GM19035 (cell line): ENCODE measurements at regions not wholly inside any gene's neighbourhood (a gene's known extent, or its start where the extent isn't known, plus 50 kb on each side); places are given as distances from the start of the nearest gene placed in this dataset.
"Not testable (repeated sequence)": the region's sequence is repeated elsewhere in the genome, so short reads cannot be mapped to it uniquely, and the experiment has no call there.

ENCODE experiments used
- ATAC-seq: cut with Tn5 transposase; IDR thresholded peaks from one replicate; pipeline ENCODE4 v1.9.1; 2021; ENCODE audit not compliant: unreplicated experiment

DNA sequence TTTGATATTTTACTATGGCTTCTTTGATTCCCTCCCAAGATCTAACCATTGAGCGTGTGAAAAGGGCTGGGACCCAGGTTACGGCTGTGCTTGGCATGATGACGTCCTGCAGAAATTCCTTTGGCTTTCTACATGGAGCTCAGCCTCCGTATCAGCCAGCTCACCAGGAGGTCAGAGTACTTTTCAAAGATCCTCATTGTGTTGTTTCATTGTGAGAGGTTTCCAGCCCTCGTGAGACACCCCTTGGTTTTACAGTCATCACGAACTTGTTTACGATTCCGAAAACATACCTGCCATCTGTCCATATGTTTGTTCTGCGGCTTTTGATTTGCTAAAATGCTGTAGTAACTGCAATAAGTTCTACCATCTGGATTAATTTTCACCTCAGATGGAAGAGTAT is 453.1 kb downstream of the TMEM121 start:
- no peak for ATAC-seq

DNA sequence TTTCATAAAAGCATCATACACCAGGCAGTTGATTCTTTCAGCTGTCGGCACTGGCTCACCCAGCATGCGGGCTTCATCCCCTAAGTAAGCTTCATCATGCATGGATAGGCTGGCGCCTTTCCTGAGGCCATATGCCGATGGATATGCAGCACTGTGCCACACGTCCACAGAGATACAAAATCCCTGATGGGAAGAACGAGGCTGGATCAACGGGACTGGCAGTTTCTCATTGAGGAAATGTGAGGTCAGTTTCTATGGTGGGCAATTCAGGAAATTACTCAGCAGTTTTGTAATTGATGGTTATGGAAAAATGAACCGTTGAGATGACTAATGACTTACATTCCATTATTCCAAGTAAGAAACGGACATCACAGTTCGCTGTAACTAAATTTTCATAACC is 453.8 kb downstream of the TMEM121 start:
- ATAC-seq = no peak

DNA sequence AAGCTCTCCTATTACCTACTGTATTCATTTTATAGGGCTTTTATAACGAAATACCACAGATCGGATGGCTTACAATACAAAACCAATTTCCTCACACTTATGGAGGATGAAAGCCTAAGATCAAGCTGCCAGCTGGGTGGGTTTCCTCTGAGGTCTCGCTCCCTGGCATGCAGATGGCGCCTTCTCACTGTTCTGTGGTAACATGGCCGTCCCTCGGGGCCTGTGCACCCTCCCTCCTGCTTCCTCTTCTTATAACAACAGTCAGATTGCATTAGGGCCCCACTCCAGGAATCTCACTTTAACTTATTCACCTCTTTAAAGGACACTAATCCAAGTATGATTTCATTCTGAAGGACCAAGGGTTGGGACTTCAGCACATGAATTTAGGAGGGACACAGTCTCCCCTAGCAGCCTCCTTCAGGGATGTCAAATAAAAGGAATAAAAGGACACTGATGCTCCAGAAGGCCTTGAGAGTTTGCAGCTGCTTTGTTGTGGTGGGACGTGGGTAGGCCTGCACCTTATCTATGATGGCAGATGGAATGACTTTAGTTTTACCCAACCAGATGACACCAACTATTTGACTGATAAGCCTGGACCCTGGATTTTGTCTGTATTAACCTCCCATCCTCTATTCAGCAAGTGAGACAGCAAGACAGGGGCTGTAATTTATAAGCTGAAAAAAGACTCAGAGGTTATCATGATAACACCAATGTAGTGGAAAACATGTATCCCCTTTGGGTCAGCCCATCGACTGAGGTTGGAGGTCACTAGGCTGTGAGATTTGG is 455.3 kb downstream of the TMEM121 start:
- not testable (repeated sequence) for ATAC-seq

DNA sequence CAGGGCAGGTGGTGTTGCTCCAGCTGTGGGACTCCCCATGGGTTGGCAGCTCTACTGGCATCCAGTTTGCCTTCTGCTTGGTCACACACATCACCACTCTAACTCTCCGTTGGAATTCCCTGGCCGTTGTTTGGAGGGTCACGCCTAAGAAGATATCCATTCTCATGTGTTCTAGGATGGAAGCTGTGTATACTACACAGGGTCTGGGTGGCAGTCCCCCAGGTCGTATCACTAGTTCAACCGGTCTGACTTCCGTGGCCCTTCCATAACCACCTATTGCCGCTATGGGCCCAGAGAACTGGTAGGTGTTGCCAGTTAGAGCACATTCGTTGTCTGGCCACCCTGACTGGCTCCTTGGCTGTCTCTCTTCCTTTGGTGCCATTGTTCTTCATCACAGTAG is 456.3 kb downstream of the TMEM121 start:
- no peak for ATAC-seq

DNA sequence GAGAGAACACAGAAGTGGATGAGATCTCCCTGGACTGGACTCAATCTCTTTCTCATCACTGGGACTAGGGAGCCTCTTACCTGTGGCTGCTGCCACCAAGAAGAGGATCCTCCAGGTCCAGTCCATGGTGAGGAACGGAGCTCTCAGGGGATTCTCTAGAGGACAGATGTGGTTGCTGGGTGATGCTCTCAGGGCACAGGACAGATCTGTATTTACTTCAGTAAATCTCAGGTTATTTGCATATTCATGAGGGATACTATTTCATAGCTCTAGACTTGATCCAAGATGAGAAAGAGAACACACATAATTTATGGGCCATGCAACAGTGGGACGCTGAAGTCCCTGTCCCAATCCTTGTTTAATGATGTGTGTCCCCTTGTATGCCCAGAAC is 460.5 kb downstream of the TMEM121 start:
- ATAC-seq = no peak

DNA sequence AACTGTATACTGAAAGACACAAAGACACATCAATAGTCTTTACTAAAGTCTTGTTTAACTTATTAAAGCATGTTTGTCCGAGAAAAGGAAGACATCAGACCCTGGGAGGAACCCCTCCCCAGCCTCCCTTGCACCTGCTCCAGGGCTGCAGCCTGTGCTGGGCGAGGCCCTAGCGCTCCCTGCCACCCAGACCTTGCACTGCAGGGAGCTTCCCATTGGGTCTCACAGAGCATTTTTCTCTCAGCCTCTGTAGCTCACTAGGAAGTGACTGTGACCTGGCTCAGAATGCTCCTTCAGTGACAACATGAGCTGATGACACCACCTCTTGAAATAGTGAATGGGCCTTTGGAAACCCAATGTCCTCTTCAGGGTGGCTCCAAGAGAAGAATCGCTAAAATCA is 461.2 kb downstream of the TMEM121 start:
- ATAC-seq = no peak

DNA sequence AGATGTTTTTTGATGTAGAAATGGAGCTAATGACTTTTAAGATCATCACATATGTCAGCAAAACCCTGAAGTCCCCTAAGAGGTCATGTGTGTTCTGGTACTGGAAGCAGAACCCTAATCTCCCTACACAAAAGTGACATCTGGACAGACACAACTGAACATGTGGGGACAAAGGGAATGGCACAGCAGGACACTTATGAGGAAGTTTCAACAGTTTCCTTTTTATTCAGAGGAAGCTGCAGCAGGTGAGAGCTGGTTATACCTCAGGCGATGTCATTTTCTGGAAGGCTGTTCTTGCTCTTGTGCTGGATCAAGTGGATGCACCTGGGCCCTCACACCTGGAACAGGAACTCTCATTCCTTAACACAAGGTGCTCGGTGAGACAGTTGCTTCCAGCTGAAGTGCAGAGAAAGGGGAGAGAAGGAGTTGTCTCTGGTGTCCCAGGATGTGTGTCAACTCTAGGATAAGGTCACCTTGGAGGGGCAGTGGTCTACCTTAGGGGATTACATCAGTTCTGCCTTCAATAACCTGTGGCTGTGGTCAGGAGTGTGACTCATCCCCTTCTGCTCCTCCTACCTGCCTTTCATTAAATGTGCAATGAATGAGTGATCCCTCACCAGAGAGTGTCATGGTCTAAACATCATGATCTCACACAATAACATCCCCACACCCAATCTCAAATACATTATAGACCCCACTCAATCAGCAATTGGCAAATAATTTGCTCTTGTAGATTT is 463.4 kb downstream of the TMEM121 start:
- no peak for ATAC-seq

DNA sequence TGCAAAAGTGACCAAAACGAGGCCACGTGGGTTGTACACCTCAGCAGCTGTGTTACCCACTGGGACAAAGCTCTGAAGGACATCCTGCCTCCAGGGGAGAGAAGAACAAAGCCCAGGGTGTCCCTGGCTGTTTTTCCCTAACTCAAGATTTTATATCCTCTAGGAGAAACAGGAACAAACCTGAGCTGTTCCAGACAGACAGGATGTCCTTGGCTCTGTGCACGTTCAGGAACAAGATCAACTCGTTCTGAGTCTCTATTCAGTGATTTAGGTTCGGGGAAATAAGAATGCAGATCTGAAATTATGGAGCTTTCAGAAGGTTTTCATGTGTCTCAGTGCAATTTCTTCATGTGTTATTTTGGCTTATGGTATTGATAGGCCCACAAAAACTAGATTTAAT is 465.3 kb downstream of the TMEM121 start:
- ATAC-seq = not testable (repeated sequence)

DNA sequence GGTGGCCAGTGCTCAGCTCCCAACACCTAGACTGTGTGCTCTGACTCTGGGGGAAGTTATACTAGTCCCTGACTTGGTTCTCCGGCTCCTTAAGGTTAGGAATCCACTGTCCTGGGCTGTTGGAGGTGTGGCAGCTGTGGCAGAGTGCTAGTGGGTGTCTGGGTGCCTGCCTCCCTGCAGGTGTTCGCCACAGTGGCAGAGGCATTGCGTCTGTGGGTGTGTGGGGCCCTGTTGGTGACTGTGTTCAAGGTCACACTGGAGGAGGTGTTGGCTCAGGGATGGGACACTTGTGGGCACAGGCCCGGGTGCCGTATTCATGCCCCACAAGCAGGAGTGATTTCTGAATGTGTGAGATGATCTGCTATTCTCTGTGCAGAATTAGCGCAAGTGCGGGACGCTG is 467.4 kb downstream of the TMEM121 start:
- ATAC-seq = no peak

DNA sequence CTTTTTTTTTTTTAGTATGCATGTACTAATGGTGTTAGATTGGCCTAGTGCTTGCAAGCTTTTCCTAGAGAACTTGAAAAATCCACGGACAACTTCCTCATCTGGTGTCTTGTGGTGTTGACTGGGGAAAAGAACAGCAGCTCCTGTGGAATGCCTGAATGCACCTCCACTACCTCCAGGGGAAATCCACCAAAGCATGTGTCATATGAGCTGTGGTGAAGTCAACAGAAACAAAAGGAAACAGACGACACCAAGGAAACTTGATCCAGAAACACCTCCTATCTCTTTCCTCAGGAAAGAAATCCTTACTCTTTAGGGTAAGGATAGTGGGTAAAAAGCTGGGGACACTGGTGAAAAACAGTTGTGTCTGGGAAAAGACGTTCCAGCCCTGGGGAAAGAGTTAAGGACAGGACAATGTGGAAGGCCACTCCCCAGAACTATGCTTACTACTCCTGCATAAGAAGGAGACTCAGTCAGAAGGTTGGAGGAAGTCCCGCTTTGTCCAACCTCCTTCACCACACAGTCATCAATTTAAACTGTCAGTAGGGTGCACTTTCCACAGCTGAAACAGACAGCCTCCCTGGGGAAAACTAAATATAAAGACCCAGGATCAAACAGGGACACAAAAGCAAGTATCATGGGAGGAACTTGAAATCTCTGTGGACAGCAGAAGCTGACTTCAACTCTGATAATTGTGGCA is 468.8 kb downstream of the TMEM121 start:
- not testable (repeated sequence) for ATAC-seq

DNA sequence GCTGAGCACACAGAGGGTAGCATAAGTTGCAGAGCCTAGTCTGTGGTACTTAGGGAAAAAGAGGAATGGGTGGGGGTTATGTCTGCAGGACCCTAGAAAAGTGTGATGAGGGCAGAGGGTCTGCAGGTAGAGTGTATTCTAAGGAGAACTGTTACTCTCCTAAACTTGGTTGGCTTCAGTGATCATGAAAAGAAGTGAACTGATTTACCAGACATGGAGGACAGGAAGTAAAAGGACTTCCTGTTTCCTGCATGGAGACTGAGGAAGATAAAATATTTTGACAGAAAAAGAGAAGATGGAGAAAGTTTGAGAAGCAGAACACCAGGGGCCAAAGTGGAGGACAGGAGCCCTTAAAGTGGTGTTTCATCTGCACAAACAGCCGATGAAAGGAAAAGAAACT is 472.2 kb downstream of the TMEM121 start:
- not testable (repeated sequence) for ATAC-seq

DNA sequence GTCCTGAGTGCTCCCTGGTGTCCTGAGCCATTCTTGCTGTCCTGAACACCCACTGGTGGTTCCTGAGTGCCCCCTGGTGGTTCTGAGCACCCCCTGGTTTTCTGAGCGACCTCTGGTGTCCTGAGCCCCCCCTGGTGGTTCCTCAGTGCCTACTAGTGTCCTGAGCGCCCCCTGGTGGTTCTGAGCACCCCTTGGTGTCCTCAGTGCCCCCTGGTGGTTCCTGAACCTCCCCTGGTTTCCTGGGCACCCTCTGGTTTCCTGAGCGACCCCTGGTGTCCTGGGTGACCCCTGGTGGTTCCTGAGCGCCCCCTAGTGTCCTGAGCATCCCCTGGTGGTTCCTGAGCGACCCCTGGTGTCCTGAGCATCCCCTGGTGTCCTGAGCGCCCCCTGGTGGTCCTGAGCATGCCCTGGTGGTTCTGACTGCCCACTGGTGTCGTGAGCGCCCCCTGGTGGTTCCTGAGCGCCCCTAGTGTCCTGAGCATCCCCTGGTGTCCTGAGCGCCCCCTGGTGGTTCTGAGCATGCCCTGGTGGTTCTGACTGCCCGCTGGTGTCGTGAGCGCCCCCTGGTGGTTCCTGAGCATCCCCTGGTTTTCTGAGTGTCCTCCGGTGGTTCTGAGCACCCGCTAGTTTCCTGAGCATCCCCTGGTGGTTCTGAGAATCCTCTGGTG is 473.1 kb downstream of the TMEM121 start:
- peak; percentile 87 for ATAC-seq

DNA sequence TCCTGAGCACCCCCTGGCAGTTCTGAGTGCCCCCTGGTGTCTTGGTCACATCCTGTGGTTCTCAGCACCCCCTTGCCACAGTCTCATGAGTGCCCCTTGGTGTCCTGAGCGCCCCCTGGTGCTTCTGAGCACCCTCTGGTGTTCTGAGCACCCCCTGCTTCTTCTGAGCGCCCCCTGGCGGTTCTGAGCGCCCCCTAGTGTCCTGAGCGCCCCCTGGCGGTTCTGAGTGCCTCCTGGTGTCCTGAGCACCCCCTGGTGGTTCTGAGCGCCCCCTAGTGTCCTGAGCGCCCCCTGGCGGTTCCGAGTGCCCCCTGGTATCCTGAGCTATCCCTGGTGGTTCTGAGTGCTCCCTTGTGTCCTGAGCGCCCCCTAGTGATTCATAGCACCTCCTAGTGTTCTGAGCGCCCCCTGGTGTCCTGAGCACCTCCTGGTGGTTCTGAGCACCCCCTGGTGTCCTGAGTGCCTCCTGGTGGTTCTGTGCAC is 473.7 kb downstream of the TMEM121 start:
- peak; percentile 24 for ATAC-seq

DNA sequence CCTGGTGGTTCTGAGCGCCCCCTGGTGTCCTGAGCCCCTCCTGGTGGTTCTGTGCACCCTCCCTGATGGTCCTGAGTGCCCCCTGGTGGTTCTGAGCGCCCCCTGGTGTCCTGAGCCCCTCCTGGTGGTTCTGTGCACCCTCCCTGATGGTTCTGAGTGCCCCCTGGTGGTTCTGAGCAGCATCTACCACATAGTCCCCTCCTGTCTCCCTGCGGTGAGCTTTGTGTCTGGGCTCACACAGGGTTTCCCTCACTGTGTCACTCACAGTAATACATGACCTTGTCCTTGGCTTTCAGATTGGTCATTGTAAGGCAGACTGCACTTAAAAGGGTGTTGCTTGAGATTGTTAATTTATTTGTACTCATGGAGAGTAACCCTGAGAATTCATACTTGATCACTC is 474.9 kb downstream of the TMEM121 start:
- peak; percentile 43 for ATAC-seq

DNA sequence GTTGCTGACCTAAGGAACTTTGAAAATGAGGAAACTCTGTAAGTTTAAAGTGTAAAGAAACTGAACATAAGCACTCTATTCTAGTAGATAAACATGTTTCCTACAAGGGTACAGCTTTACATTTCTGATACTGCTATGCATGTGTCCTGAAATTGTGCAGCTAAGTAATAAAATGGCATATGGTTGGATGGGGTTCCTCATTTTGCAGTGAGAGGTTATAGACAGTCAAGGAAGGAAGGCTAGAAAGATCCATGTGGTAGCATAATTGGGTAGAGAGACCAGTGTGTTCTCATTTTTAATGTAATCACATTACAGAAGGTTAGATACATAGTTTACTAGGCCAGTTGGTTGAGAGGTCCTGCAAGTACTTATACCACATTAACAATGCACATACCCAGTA is 477.0 kb downstream of the TMEM121 start:
- ATAC-seq = no peak

DNA sequence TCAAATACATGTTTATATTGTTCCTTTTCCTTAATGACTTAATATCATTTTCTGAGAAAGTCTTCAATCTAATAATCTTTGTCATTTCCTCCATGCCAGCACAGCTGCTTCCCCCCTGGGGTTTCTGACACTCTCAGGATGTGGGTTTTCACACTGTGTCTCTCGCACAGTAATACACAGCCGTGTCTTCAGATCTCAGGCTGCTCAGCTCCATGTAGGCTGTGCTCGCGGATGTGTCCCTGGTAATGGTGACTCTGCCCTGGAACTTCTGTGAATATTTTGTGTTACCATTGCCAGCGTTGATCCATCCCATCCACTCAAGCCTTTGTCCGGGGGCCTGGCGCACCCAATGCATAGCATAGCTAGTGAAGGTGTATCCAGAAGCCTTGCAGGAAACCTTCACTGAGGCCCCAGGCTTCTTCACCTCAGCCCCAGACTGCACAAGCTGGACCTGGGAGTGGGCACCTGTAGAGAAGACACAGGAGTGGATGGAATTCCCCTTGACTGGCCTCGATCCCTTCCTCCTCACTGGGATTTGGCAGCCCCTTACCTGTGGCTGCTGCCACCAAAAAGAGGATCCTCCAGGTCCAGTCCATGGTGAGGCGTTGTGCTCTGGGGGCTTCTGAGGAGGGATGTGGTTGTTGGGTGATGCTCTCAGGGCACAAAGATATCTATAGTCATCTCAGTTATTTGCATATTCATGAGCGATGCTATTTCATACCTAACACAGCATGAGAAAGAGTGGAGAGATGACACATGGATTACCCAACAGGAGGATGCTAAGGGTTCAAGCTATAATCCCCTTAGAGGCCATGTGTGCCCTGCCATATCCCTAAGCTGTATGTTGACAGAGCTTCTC is 478.8 kb downstream of the TMEM121 start:
- not testable (repeated sequence) for ATAC-seq

DNA sequence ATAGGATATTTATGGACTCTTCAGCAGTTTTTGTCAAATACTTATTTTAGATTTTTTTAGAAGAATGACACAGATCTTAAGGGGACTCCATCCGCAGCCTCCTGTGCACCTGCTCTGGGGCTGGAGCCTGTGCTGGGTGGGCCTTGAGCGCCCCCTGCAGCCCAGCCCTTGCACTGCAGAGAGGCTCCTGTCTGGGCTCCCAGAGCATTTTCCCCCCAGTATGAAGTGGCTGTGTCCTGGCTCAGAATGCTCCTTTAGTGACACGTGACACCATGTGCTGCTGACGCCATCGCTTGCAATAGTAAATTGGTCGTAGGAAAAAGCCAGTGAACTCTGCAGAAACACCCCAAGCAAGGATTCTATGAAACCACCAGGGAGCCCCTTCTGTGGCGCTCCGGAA is 479.7 kb downstream of the TMEM121 start:
- ATAC-seq = not testable (repeated sequence)

DNA sequence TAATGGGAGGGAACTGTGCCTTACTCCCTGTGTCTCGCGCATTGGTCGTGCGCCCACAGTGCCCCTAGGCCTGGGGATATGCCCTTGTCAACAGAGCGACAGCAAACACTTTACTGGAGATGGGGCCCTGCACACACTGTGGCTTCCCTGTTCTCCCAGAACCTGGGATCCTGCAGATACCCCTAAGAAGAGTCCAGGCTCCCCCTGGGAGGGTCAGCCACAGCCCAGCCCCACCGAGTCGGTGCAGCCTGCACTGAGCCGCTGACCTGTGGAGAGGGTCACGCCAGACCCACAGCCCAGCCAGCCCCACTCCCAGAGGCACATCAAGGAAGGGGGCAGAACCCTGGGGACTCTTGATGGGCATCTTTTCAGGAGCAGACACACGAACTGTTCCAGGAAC is 480.3 kb downstream of the TMEM121 start:
- ATAC-seq = not testable (repeated sequence)

DNA sequence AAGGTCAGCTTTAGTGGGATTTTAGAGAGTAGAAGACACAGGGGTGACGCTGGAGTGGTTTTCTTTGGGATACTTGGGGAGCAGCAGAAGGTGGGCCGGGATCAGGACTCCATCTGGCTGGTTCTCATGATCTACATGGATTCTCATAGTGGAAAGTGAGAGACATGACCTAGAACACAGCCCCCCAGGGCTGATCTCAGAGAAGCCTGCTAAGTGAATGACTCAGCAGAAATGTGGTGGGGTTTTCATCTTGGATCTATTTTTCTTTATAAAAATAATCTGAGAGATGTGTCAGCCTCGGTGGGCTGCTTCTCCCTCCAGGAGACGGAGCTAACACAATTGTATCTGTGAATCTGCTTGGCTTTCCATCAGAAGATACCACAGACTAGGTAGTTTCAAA is 484.4 kb downstream of the TMEM121 start:
- ATAC-seq = no peak
